ENCODE measurements at regions not wholly inside any gene's neighbourhood (a gene's known extent, or its start where the extent isn't known, plus 50 kb on each side); places are given as distances from the start of the nearest gene placed in this dataset.
"Not testable (repeated sequence)": the region's sequence is repeated elsewhere in the genome, so short reads cannot be mapped to it uniquely, and the experiment has no call there.

- no peak for DNase-seq (ENCODE audit: low spot score in 2 of 2)
- FAIRE-seq = no peak
Measured at GRCh38 chr2:176423819-176424218, 154.6 kb downstream of the MTX2 start.

DNA sequence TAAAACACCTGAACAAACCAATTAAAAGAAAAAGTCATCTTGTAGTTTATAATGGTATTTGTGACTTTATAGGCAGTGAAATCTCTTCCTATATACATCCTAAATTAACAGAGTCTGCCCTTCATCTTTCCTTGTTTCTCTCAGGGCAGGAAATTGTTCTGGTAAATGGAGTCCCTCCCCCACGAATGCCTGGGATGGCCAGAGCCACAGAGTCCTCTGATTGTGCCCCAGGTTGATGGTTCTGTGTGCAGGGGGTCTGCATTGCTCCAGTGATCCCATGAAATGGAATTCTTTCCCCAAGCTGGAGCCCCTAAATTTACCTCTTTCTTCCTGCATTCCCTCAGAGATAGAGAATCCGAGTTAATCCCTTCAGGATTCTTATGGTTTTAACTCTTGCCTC is 155.5 kb downstream of the MTX2 start:
- FAIRE-seq (no peak), DNase-seq (ENCODE audit: low spot score in 2 of 2) (no peak)

- DNase-seq (ENCODE audit: low spot score in 2 of 2) (no peak), FAIRE-seq (no peak)
Measured at GRCh38 chr2:176427549-176427948, 158.3 kb downstream of the MTX2 start.

DNA sequence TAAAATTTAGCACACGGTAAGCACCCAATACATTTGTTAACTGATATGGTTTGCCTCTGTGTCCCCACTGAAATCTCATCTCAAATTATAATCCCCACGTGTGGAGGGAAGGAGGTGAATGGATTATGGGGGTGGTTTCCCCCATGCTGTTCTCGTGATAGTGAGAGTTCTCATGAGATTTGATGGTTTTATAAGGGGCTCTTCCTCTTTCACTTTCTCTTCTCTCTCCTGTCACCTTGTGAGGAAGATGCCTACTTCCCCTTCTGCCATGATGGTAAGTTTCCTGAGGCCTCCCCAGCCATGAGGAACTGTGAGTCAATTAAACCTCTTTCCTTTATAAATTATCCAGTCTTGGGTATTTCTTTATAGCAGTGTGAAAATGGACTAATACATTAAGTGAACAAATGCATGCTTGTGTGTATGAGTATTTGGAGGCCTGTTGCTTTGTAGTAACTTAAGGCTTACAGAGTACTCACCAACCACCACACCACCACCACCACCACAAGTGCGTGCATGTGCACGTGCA is 159.8 kb downstream of the MTX2 start:
- DNase-seq (ENCODE audit: low spot score in 2 of 2); FAIRE-seq: not testable (repeated sequence)

DNA sequence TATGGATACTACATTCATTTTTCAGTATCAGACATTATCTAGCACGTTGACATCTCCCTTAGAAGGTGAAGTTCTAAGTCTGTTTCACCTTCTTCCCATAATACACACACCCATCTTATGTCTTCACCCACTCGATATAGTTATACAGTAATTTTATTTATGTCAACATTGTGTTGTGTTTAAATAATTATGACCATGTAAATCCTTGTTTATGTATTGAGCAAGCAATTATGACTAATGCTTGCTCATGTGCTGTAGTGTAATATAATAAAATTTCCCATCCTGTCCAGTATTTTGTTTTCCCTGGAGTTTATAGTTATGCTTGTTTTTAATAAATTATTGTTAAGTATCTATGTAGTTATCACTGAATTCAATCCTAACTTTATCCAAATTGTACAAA is 163.2 kb downstream of the MTX2 start:
- DNase-seq (ENCODE audit: low spot score in 2 of 2) (no peak), FAIRE-seq (no peak)

GRCh38 chr2:176435729-176436128 is 166.5 kb downstream of the MTX2 start:
- DNase-seq (ENCODE audit: low spot score in 2 of 2) (no peak), FAIRE-seq (no peak)

DNA sequence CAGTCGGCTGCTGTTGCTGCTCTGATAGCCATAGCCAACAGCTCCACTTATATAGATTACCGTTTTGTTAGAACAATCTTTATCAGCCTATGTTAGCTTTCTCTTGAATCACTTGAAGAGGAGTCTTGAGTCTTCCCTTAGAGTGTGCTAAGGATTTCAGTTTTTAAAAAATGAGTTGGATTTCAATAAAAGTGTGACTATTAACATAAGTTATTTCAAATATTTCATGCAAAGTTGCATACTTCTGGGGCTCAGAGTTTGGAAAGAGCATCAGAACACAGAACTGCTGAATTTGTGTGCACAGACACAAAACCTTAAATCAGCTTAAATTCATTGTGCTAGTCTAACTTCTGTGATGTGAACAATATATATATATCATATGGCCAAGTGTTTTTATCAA is 174.7 kb downstream of the MTX2 start:
- no peak for DNase-seq (ENCODE audit: low spot score in 2 of 2)
- FAIRE-seq = no peak

GRCh38 chr2:176445956-176446355 is 176.7 kb downstream of the MTX2 start:
- FAIRE-seq (no peak), DNase-seq (ENCODE audit: low spot score in 2 of 2) (no peak)

GRCh38 chr2:176446718-176447414 is 177.6 kb downstream of the MTX2 start:
- FAIRE-seq = no peak

DNA sequence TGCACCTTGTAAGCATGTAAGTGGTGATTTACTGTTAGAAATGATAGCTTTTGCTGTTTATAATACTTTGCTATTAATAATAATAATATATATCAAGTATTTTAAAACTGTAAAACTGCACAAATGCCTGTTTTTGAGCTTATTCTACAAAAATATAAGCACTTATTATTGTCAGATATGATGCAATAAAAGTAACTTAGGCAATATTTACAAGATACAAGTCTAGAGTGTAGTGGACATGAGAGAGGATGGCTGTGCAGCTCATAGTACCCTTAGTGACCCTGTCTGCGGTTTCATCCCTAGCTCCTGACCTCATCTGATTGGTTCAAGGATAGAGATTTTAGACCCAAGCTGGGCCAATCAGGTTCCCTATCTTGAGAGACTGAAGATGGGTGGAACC is 178.4 kb downstream of the MTX2 start:
- no peak for FAIRE-seq
- no peak for DNase-seq (ENCODE audit: low spot score in 2 of 2)

More at GRCh38 chr2:176446718-176447414, 177.6 kb downstream of the MTX2 start:
- no peak for DNase-seq (ENCODE audit: low spot score in 2 of 2)

DNA sequence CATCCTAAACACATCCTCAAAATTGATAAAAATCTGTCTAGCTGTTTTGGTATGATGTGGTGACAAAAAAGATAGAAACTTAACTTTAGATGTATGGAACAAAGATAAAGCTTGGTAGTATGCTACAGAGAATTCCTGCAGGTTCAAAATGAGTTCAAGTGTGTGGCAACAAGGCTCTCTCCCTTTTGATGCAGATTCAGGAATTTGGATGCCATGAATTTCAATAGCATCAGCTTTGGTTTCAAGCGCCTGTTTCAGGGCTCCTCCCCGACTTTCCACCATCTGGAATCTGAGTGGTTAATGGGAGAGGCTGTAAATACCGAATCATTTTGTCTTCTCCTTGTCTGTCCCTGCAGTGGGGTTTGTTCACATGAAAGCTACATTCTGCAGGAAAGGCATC is 180.6 kb downstream of the MTX2 start:
- no peak for DNase-seq (ENCODE audit: low spot score in 2 of 2)
- no peak for FAIRE-seq

DNA sequence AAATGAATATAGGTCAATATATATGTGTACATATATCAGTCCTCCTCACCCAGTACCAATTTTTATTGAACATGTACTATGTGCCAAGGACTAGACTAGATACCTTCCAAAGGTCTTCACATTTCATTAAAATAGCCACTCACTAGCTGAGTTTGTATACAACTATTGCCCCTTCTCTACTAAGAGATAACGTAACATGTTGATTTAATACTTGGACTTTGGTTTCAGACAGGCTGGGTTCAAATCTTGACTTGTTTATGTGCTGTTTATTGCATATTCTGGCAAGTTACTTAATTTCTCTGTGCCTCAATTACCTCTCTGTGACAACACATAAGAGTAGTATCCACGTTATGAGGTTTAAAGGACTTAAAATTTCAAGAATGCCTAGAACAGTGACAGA is 184.5 kb downstream of the MTX2 start:
- no peak for DNase-seq (ENCODE audit: low spot score in 2 of 2)
- FAIRE-seq = no peak

DNA sequence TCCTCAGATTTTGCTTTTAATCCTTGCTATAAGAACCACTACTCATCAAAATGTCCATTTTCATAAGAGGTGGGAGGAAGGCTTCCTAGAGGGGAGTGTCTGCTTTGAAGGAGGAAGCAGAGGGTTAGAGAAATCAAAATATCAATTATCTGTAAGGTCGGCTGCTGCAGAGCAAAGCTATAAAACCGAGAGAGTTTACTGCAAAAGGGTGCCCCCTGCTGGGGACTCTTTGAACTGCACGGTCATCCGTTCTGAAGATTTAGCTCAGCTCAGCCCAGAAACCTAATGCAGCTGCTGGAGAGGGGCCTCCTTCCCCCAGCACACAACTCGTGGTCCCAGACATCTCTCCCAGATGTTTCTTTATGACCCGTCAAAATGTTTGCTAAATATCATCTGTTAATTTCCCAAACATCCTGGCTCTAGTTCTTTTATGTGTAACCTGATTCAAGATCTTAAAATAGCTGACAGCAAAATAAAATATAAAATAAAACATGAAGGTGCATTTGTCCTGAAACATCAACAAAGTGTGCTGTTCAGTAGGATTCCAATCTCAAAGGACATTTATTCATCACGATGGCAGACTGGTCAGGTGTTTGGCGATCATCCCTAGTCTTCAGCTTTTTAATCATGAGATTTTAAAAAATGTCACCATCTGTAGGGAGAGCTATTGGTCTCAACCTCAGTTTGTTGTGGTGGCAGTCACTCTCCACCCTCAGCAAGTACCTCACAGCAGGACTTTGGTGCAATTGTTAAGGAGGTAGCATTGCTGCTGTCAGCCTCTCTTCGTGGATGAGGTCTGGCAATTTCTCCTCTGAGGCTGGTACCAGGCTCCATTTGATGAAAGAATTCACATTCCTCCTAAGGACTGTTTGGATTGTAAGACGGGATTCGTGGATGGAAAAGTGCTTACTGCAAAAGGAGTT is 185.9 kb downstream of the MTX2 start:
- no peak for FAIRE-seq
- DNase-seq (ENCODE audit: low spot score in 2 of 2) = peak; percentile 10 to 40

GRCh38 chr2:176455816-176456291 is 186.6 kb downstream of the MTX2 start:
- DNase-seq (ENCODE audit: low spot score in 2 of 2) = peak in 1 of 2 donors; percentile 22
- no peak for FAIRE-seq

- DNase-seq (ENCODE audit: low spot score in 2 of 2) = no peak
- FAIRE-seq = no peak
Measured at GRCh38 chr2:176457481-176457880, 188.2 kb downstream of the MTX2 start.

DNA sequence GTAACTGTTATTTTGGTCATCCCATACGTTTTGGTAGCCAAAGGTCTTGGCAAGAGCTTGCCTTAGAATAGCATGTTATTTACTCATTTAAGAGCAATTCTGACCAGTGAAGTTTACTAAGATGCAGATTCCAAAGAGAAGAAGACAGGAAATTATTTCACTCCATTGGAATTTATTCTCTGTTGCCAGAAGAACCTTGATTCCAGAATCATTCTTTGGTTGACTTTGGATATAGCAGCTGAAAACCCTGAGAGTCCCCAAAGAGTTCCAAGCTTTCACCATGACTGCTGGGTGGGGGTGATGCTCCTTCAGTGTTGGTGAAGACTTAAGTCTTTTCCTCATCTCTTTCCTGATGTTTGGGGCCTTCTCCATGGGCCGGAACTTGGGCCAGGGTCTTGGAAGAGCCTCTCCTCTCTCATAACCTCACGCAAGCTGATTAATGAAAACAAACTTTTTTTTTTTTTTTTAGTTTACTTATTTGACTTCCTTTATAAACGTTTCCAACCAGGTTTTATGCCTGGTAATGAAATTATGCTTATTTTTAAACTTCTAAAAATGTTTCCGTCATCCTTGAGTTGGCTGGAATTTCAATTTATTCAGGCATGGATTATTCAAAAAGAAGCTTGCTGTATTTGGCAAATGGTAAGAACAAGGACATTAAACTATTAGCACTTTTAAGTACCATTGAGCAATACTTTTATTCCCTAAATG is 192.0 kb downstream of the MTX2 start:
- no peak for DNase-seq (ENCODE audit: low spot score in 2 of 2)
- FAIRE-seq = no peak

DNA sequence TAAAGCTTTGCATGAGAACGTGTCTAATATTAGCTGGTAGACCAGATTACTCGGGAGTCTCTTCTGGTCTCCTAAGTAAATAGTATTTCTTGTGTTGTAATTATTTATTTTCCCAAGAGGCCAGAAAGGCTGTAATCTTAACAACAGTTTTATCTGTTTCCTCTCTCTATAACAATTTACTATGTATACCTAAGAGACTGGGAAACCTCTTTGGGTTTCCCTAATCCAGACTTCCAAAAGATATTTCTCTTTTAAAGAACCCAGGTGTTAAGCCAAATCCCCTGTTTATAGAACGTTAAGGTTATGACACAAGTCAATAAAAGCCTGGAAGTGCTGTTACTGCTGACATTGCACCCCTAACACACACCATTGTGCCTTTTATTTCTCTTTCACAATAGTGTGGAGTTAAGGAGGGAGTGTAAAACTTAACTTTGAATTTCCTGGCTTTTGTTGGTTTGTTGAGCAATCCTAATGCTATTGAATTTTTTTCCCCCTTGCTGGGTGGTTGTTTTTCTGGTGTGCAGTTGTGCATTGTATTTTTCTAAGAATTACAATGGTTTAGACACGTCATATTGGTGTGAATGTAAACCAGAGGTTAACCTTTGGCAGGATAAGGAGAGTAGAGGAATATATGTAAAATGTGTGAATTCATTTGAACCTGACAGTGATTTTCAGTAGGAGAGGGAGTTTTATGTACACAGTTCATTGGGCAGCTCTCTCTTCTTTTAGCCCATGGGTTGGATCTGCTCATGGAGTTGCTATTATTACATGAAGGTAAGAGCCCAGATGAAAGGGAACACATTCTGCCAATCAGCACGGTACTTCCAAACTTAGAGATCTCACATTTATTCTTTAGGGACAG is 192.8 kb downstream of the MTX2 start:
- DNase-seq (ENCODE audit: low spot score in 2 of 2) (no peak), FAIRE-seq (no peak)

GRCh38 chr2:176463546-176463945 is 194.3 kb downstream of the MTX2 start:
- DNase-seq (ENCODE audit: low spot score in 2 of 2) = no peak
- no peak for FAIRE-seq

DNA sequence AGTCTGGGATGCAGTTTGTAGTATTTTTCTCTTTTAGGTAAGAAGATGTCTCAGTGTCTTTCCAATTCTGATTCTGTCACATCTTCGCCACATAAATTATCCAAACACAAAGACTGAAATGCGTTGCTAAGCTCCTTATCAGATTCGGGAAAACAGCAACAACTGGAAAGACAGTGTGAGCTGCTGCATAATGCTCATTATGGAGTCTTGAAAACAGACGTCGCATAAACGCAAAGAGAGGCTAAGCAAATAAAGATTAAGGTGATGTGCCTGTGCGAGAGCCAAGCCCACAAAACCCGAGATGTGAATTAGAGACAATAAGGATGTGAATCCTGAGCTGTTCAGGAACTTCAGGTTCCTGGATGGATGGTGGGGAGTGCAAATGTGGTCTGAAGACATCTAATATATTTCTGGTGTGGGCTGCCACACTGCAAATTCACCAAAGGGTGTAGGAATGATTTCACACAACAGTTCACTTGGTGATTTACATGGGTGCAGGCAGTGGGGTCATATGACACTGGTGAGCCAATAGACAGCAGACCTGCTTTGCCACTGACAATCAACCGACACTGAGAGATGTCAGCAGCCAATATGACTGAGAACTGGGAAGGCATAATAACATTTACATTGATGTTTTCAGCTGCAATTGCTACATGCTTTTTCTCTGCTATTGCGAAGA is 195.8 kb downstream of the MTX2 start:
- FAIRE-seq (no peak), DNase-seq (ENCODE audit: low spot score in 2 of 2) (no peak)
